HEK293 (cell line): ENCODE measurements at regions not wholly inside any gene's neighbourhood (a gene's known extent, or its start where the extent isn't known, plus 50 kb on each side); places are given as distances from the start of the nearest gene placed in this dataset.

Source experiments
- BCL11B ChIP-seq: fragments of 450-650 bp; formaldehyde crosslinking; IDR thresholded peaks from 2 replicates; pipeline ENCODE4 v1.5.1; 2016; ENCODE audit warnings: low read depth, missing biosample characterization, missing genetic modification characterization
- CTCF ChIP-seq: fragments of 450-650 bp; formaldehyde crosslinking; IDR thresholded peaks from 2 replicates; pipeline ENCODE4 v1.5.1; 2016; ENCODE audit warnings: missing biosample characterization, missing genetic modification characterization
- KLF7 ChIP-seq: fragments of 450-650 bp; formaldehyde crosslinking; IDR thresholded peaks from 2 replicates; pipeline ENCODE4 v1.5.1; 2016; ENCODE audit warnings: missing biosample characterization, missing genetic modification characterization, borderline replicate concordance
- PATZ1 ChIP-seq: fragments of 450-650 bp; formaldehyde crosslinking; IDR thresholded peaks from 2 replicates; pipeline ENCODE4 v1.5.1; 2016; ENCODE audit warnings: missing biosample characterization, missing genetic modification characterization
- ZBTB21 ChIP-seq: fragments of 450-650 bp; formaldehyde crosslinking; IDR thresholded peaks from 2 replicates; pipeline ENCODE4 v1.5.1; 2017; ENCODE audit warnings: missing biosample characterization, missing genetic modification characterization
- ZFP3 ChIP-seq: fragments of 450-650 bp; formaldehyde crosslinking; IDR thresholded peaks from 2 replicates; pipeline ENCODE4 v1.5.1; 2016; ENCODE audit warnings: low read depth, missing biosample characterization, missing genetic modification characterization
- ZNF23 ChIP-seq: fragments of 450-650 bp; formaldehyde crosslinking; IDR thresholded peaks from 2 replicates; pipeline ENCODE4 v1.5.1; 2016; ENCODE audit warnings: missing biosample characterization, missing genetic modification characterization, borderline replicate concordance
- ZNF274 ChIP-seq, 2 experiments: fragments of 200-500 bp in 1 of 2; fragments of 450-650 bp in 1 of 2; sonication (Bioruptor generic) in 1 of 2; formaldehyde crosslinking in 1 of 2; IDR thresholded peaks; 2 replicates each; pipeline versions ENCODE4 v1.5.1 to v1.6.1; 2014 to 2016; ENCODE audit warnings: borderline replicate concordance in 1 of 2, inconsistent platforms in 1 of 2, low read length in 1 of 2, missing biosample characterization in 1 of 2, missing genetic modification characterization in 1 of 2
- ZNF350 ChIP-seq: fragments of 450-650 bp; formaldehyde crosslinking; IDR thresholded peaks from 2 replicates; pipeline ENCODE4 v1.5.0; 2017; ENCODE audit warnings: missing biosample characterization, mild to moderate bottlenecking, missing genetic modification characterization
- ZNF513 ChIP-seq: fragments of 450-650 bp; IDR thresholded peaks from 2 replicates; pipeline ENCODE4 v1.5.1; 2018; ENCODE audit warnings: missing biosample characterization, missing genetic modification characterization
- ZNF571 ChIP-seq: fragments of 450-650 bp; formaldehyde crosslinking; IDR thresholded peaks from 2 replicates; pipeline ENCODE4 v1.5.0; 2017; ENCODE audit warnings: missing biosample characterization, missing genetic modification characterization
- ZNF670 ChIP-seq: fragments of 450-650 bp; formaldehyde crosslinking; IDR thresholded peaks from 2 replicates; pipeline ENCODE4 v1.5.1; 2016; ENCODE audit warnings: missing biosample characterization, missing genetic modification characterization, low read depth
- ZNF747 ChIP-seq: fragments of 450-650 bp; formaldehyde crosslinking; IDR thresholded peaks from 2 replicates; pipeline ENCODE4 v1.5.1; 2016; ENCODE audit warnings: missing biosample characterization, missing genetic modification characterization
- ZNF830 ChIP-seq: fragments of 450-650 bp; IDR thresholded peaks from 2 replicates; pipeline ENCODE4 v1.5.0; 2018; ENCODE audit warnings: missing biosample characterization, missing genetic modification characterization, low read depth, mild to moderate bottlenecking, moderate library complexity

GRCh38 chr1:221045842-221046831, 166.9 kb downstream of the HLX start:
- TF ChIP-seq ZNF513 (tag by site-specific recombination) (no peak), ZNF571 (tag by site-specific recombination) (no peak), CTCF (tag by site-specific recombination) (no peak), ZFP3 (tag by site-specific recombination) (no peak), ZNF747 (tag by site-specific recombination) (no peak), ZNF830 (tag by site-specific recombination) (no peak), PATZ1 (tag by site-specific recombination) (no peak), ZNF23 (tag by site-specific recombination) (no peak), ZNF350 (tag by site-specific recombination) (no peak), ZNF274 (IDR thresholded peaks at IDR 0.05; ENCODE audit: low read length) (no peak), ZNF274 (tag by site-specific recombination; IDR thresholded peaks at IDR 0.05; ENCODE audit: borderline replicate concordance) (no peak), BCL11B (tag by site-specific recombination) (no peak), KLF7 (tag by site-specific recombination) (no peak), ZBTB21 (tag by site-specific recombination) (no peak), ZNF670 (no peak)
